ELR (cell line): ENCODE measurements at regions not wholly inside any gene's neighbourhood (a gene's known extent, or its start where the extent isn't known, plus 50 kb on each side); places are given as distances from the start of the nearest gene placed in this dataset.

ENCODE experiments used
- DNase-seq: peaks from one replicate; pipeline ENCODE4 v3.0.0-alpha.2; 2015; ENCODE audit warnings: low read depth

- no peak for DNase-seq
Observed at GRCh38 chr1:228922722-228923376, 187.6 kb downstream of the RHOU start.

GRCh38 chr1:228923973-228924686, 188.9 kb downstream of the RHOU start:
- no peak for DNase-seq

GRCh38 chr1:228925691-228926090, 190.4 kb downstream of the RHOU start:
- no peak for DNase-seq

GRCh38 chr1:228927421-228927820, 192.1 kb downstream of the RHOU start:
- no peak for DNase-seq

- no peak for DNase-seq
Observed at GRCh38 chr1:228927946-228928898, 192.9 kb downstream of the RHOU start.

- DNase-seq: no peak
Observed at GRCh38 chr1:228929476-228930027, 194.3 kb downstream of the RHOU start.

- no peak for DNase-seq
Observed at GRCh38 chr1:228930479-228930957, 195.2 kb downstream of the RHOU start.

- DNase-seq: no peak
Observed at GRCh38 chr1:228933753-228934152, 198.5 kb downstream of the RHOU start.

- no peak for DNase-seq
Observed at GRCh38 chr1:228935198-228935663, 200.0 kb downstream of the RHOU start.

- no peak for DNase-seq
Observed at GRCh38 chr1:228935855-228936727, 200.8 kb downstream of the RHOU start.

- no peak for DNase-seq
Observed at GRCh38 chr1:228936881-228937280, 201.6 kb downstream of the RHOU start.

- no peak for DNase-seq
Observed at GRCh38 chr1:228937351-228937750, 202.1 kb downstream of the RHOU start.

- DNase-seq: no peak
Observed at GRCh38 chr1:228937851-228938536, 202.7 kb downstream of the RHOU start.

- DNase-seq: no peak
Observed at GRCh38 chr1:228938537-228938901, 203.2 kb downstream of the RHOU start.

GRCh38 chr1:228939001-228939691, 203.9 kb downstream of the RHOU start:
- DNase-seq: no peak

GRCh38 chr1:228939881-228940392, 204.7 kb downstream of the RHOU start:
- DNase-seq: no peak

- DNase-seq: no peak
Observed at GRCh38 chr1:228940526-228940925, 205.2 kb downstream of the RHOU start.

GRCh38 chr1:228940926-228941325, 205.6 kb downstream of the RHOU start:
- no peak for DNase-seq

GRCh38 chr1:228941666-228942065, 206.4 kb downstream of the RHOU start:
- DNase-seq: no peak

- DNase-seq: no peak
Observed at GRCh38 chr1:228943436-228943835, 208.2 kb downstream of the RHOU start.
